Limb (tissue), 2 donors: ENCODE measurements at regions not wholly inside any gene's neighbourhood (a gene's known extent, or its start where the extent isn't known, plus 50 kb on each side); places are given as distances from the start of the nearest gene placed in this dataset.
"Not testable (repeated sequence)": the region's sequence is repeated elsewhere in the genome, so short reads cannot be mapped to it uniquely, and the experiment has no call there.

Experiments
- DNase-seq, 2 donors: peaks; one replicate each; pipeline ENCODE4 v3.0.0-alpha.2; 2016; ENCODE audit errors: extremely low spot score in 2 of 2

- DNase-seq = no peak
Observed at GRCh38 chr12:3367750-3368444, 123.1 kb upstream of the PRMT8 start.

GRCh38 chr12:3371018-3371417 lies 120.0 kb upstream of the PRMT8 start:
- DNase-seq = no peak

GRCh38 chr12:3375326-3375725 lies 115.7 kb upstream of the PRMT8 start:
- no peak for DNase-seq

- peak in 1 of 2 donors; percentile 11 for DNase-seq
Observed at GRCh38 chr12:3376779-3377455, 114.1 kb upstream of the PRMT8 start.

- peak in 1 of 2 donors; percentile 8 for DNase-seq
Observed at GRCh38 chr12:3378655-3379054, 112.3 kb upstream of the PRMT8 start.

GRCh38 chr12:3379079-3379478 lies 111.9 kb upstream of the PRMT8 start:
- no peak for DNase-seq

GRCh38 chr12:3380200-3381043 lies 110.6 kb upstream of the PRMT8 start:
- DNase-seq = peak in 1 of 2 donors; percentile 59

GRCh38 chr12:3381059-3382047 lies 109.7 kb upstream of the PRMT8 start:
- DNase-seq = peak; percentile 67 to 94

- DNase-seq = no peak
Observed at GRCh38 chr12:3389986-3390385, 101.0 kb upstream of the PRMT8 start.

- DNase-seq = not testable (repeated sequence)
Observed at GRCh38 chr12:3397596-3397995, 93.4 kb upstream of the PRMT8 start.

GRCh38 chr12:3398196-3398789 lies 92.7 kb upstream of the PRMT8 start:
- no peak for DNase-seq

- no peak for DNase-seq
Observed at GRCh38 chr12:3405821-3406220, 85.2 kb upstream of the PRMT8 start.

GRCh38 chr12:3407723-3408122 lies 83.3 kb upstream of the PRMT8 start:
- no peak for DNase-seq

- DNase-seq = no peak
Observed at GRCh38 chr12:3409662-3410061, 81.3 kb upstream of the PRMT8 start.

- DNase-seq = no peak
Observed at GRCh38 chr12:3416159-3416558, 74.8 kb upstream of the PRMT8 start.

GRCh38 chr12:3416670-3417069 lies 74.3 kb upstream of the PRMT8 start:
- DNase-seq = no peak

GRCh38 chr12:3417113-3417512 lies 73.9 kb upstream of the PRMT8 start:
- DNase-seq = no peak

GRCh38 chr12:3417937-3418462 lies 73.0 kb upstream of the PRMT8 start:
- DNase-seq = no peak

GRCh38 chr12:3418609-3419390 lies 72.2 kb upstream of the PRMT8 start:
- DNase-seq = no peak

GRCh38 chr12:3419558-3419957 lies 71.4 kb upstream of the PRMT8 start:
- DNase-seq = no peak
